Left ventricle myocardium inferior (tissue), 1 donor: ENCODE measurements at regions not wholly inside any gene's neighbourhood (a gene's known extent, or its start where the extent isn't known, plus 50 kb on each side); places are given as distances from the start of the nearest gene placed in this dataset.

Source experiments
- DNase-seq: peaks from one replicate; pipeline ENCODE4 v3.0.0-alpha.2; 2020
- H3K27ac ChIP-seq: fragments of 200-600 bp; replicated peaks from 2 replicates; pipeline ENCODE4 v1.8.0; 2021
- H3K27me3 ChIP-seq: fragments of 200-600 bp; 2 replicates; pipeline ENCODE4 v1.8.0; 2021; ENCODE audit warnings: low read depth
- H3K36me3 ChIP-seq: fragments of 200-600 bp; 2 replicates; pipeline ENCODE4 v1.8.0; 2021
- H3K4me1 ChIP-seq: fragments of 200-600 bp; 2 replicates; pipeline ENCODE4 v1.8.0; 2021
- H3K4me3 ChIP-seq: fragments of 200-600 bp; 2 replicates; pipeline ENCODE4 v1.8.0; 2021; ENCODE audit warnings: mild to moderate bottlenecking, moderate library complexity
- H3K9me3 ChIP-seq: fragments of 200-600 bp; replicated peaks from 2 replicates; pipeline ENCODE4 v1.8.0; 2021
- CTCF ChIP-seq: fragments of 200-600 bp; IDR thresholded peaks from 2 replicates; pipeline ENCODE4 v1.8.0; 2021; ENCODE audit warnings: antibody characterized with exemption, mild to moderate bottlenecking, borderline replicate concordance
- intact Hi-C: fragments of 100-400 bp; cut with micrococcal nuclease; formaldehyde crosslinking; loops from one replicate; pipeline ENCODE4 v1.11.0; 2022
- donor health status: DM: no; HTN: yes; CAD: no; lungs with severe emphysema.

GRCh38 chr7:49623943-49624342 lies 149.5 kb upstream of the VWC2 start:
- Histone ChIP-seq H3K4me1 (peaks cover 34% of the 10 kb centered on the region), H3K27ac (peak overlapping the region; percentile 62), H3K36me3 (no peaks in the 10 kb centered on the region), H3K9me3 (peaks cover 20% of the 10 kb centered on the region), H3K27me3 (no peaks in the 10 kb centered on the region), H3K4me3 (no peak overlapping the region)
- DNase-seq, result no peak
- intact Hi-C loops, result no loop called here
- no peak for TF ChIP-seq CTCF

DNA sequence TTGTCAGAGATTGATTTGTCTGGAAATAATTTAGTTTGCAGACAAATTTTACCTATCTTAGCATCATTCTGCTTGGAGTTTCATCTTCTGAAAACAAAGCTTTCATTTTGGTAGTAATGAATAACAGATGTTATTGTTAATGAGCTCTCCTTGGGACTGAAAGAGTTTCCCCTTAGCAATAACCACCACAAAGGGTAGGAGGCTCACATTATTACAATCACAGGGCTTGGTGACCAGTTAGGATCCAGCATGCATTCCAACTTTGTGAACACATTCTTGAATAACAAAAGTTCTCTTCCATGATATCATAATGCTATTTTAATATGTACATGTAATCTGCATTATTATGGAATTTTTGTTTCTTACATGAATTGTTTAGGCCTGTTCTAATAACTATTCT lies 148.8 kb upstream of the VWC2 start:
- intact Hi-C loops, result no loop called here
- no peak for DNase-seq
- no peak for TF ChIP-seq CTCF
- H3K4me1 ChIP-seq, result peaks cover 38% of the 10 kb centered on the region
- peaks cover 20% of the 10 kb centered on the region for H3K9me3 ChIP-seq
- H3K4me3 ChIP-seq, result no peak overlapping the region
- no peaks in the 10 kb centered on the region for H3K27me3 ChIP-seq
- H3K36me3 ChIP-seq, result no peaks in the 10 kb centered on the region
- H3K27ac ChIP-seq, result peak overlapping the region; percentile 62

- TF ChIP-seq CTCF, result no peak
- H3K4me1 ChIP-seq, result peaks cover 43% of the 10 kb centered on the region
- intact Hi-C loops, result no loop called here
- peak overlapping the region; percentile 90 for H3K27ac ChIP-seq
- H3K9me3 ChIP-seq, result no peaks in the 10 kb centered on the region
- no peaks in the 10 kb centered on the region for H3K27me3 ChIP-seq
- H3K4me3 ChIP-seq, result no peak overlapping the region
- peak; percentile 32 for DNase-seq
- no peaks in the 10 kb centered on the region for H3K36me3 ChIP-seq
These were observed 142.9 kb upstream of the VWC2 start for GRCh38 chr7:49630513-49630912.

- H3K4me1 ChIP-seq, result peaks cover 39% of the 10 kb centered on the region
- H3K9me3 ChIP-seq, result no peaks in the 10 kb centered on the region
- intact Hi-C loops, result no loop called here
- TF ChIP-seq CTCF, result no peak
- H3K36me3 ChIP-seq, result no peaks in the 10 kb centered on the region
- no peaks in the 10 kb centered on the region for H3K27me3 ChIP-seq
- no peak overlapping the region for H3K4me3 ChIP-seq
- no peak for DNase-seq
- peak overlapping the region; percentile 90 for H3K27ac ChIP-seq
These were observed 142.2 kb upstream of the VWC2 start for GRCh38 chr7:49631071-49631815.

- peak overlapping the region; percentile 90 for H3K27ac ChIP-seq
- no peak for DNase-seq
- H3K4me1 ChIP-seq, result peaks cover 35% of the 10 kb centered on the region
- no peaks in the 10 kb centered on the region for H3K9me3 ChIP-seq
- no peak overlapping the region for H3K4me3 ChIP-seq
- no peaks in the 10 kb centered on the region for H3K27me3 ChIP-seq
- no peak for TF ChIP-seq CTCF
- no peaks in the 10 kb centered on the region for H3K36me3 ChIP-seq
- intact Hi-C loops, result no loop called here
These were observed 141.5 kb upstream of the VWC2 start for GRCh38 chr7:49631960-49632359.
